Neural cell (in vitro differentiated cells): ENCODE measurements at regions not wholly inside any gene's neighbourhood (a gene's known extent, or its start where the extent isn't known, plus 50 kb on each side); places are given as distances from the start of the nearest gene placed in this dataset.

ENCODE experiments used
- H2AFZ ChIP-seq: fragments of 200-600, 300-800 bp; sonication (generic), shearing (Covaris generic); 2 replicates; pipeline ENCODE4 v1.6.0; 2014; ENCODE audit warnings: low read depth, mild to moderate bottlenecking, antibody characterized with exemption, low read length, moderate library complexity
- H3F3A ChIP-seq: fragments of 200-600 bp; shearing (Covaris generic); 2 replicates; pipeline ENCODE4 v1.6.1; 2016; ENCODE audit warnings: mild to moderate bottlenecking, moderate library complexity, mixed read lengths, antibody characterized with exemption, low read length; ENCODE audit not compliant: insufficient read depth, poor library complexity, severe bottlenecking
- H3K27ac ChIP-seq: fragments of 200-600, 300-800 bp; sonication (generic), shearing (Covaris generic); 2 replicates; pipeline ENCODE4 v1.5.1; 2014; ENCODE audit warnings: mild to moderate bottlenecking, low read length, moderate library complexity
- H3K27me3 ChIP-seq: fragments of 300-800, 200-600 bp; sonication (generic), shearing (Covaris generic); 2 replicates; pipeline ENCODE4 v1.6.0; 2014; ENCODE audit warnings: mild to moderate bottlenecking, low read depth, low read length, moderate library complexity; ENCODE audit not compliant: insufficient read depth
- H3K36me3 ChIP-seq: fragments of 300-800, 200-600 bp; sonication (generic), shearing (Covaris generic); 2 replicates; pipeline ENCODE4 v1.5.1; 2014; ENCODE audit warnings: mild to moderate bottlenecking, antibody characterized with exemption, low read length, moderate library complexity; ENCODE audit not compliant: insufficient read depth
- H3K4me2 ChIP-seq: fragments of 300-800, 200-600 bp; sonication (generic), shearing (Covaris generic); 2 replicates; pipeline ENCODE4 v1.6.0; 2014; ENCODE audit warnings: mild to moderate bottlenecking, low read length
- H3K4me3 ChIP-seq: fragments of 300-800, 200-600 bp; sonication (generic), shearing (Covaris generic); 2 replicates; pipeline ENCODE4 v1.5.1; 2014; ENCODE audit warnings: mild to moderate bottlenecking, low read length, moderate library complexity
- H3K79me2 ChIP-seq: fragments of 200-600 bp; shearing (Covaris generic); replicated peaks from 2 replicates; pipeline ENCODE4 v1.6.0; 2014; ENCODE audit warnings: mild to moderate bottlenecking, low read length, moderate library complexity; ENCODE audit not compliant: insufficient read depth
- H3K9ac ChIP-seq: fragments of 300-800, 200-600 bp; sonication (generic), shearing (Covaris generic); 2 replicates; pipeline ENCODE4 v1.6.1; 2016; ENCODE audit warnings: mild to moderate bottlenecking, low read length, mixed read lengths
- H3K9me2 ChIP-seq: fragments of 200-600 bp; shearing (Covaris generic); 2 replicates; pipeline ENCODE4 v1.6.1; 2016; ENCODE audit warnings: mild to moderate bottlenecking, low read length, mixed read lengths; ENCODE audit not compliant: insufficient read depth
- H3K9me3 ChIP-seq: fragments of 200-600, 300-800 bp; sonication (generic), shearing (Covaris generic); 2 replicates; pipeline ENCODE4 v1.6.1; 2016; ENCODE audit warnings: mild to moderate bottlenecking, mixed run types, low read length, moderate library complexity, mixed read lengths
- H4K20me1 ChIP-seq: fragments of 200-600 bp; shearing (Covaris generic); 2 replicates; pipeline ENCODE4 v1.6.1; 2016; ENCODE audit warnings: mild to moderate bottlenecking, mixed run types; ENCODE audit not compliant: insufficient read depth
- EP300 ChIP-seq: fragments of 450-650 bp; conservative IDR thresholded peaks from 2 replicates; pipeline ENCODE4 v1.6.1; 2014; ENCODE audit warnings: antibody characterized with exemption, mild to moderate bottlenecking, moderate library complexity; ENCODE audit not compliant: poor library complexity, severe bottlenecking
- EZH2 ChIP-seq: fragments of 200-600, 300-800 bp; shearing (Covaris generic), sonication (generic); IDR thresholded peaks from 2 replicates; pipeline ENCODE4 v1.6.1; 2014; ENCODE audit warnings: antibody characterized with exemption, low read length, borderline replicate concordance, mild to moderate bottlenecking; ENCODE audit not compliant: insufficient read depth, poor library complexity, severe bottlenecking
- MXI1 ChIP-seq: fragments of 450-650 bp; conservative IDR thresholded peaks from 2 replicates; pipeline ENCODE4 v1.6.1; 2014; ENCODE audit warnings: antibody characterized with exemption, mild to moderate bottlenecking; ENCODE audit not compliant: poor library complexity, severe bottlenecking
- POLR2AphosphoS5 ChIP-seq: IDR thresholded peaks from 2 replicates; pipeline ENCODE4 v1.6.1; 2012
- RAD21 ChIP-seq: fragments of 450-650 bp; conservative IDR thresholded peaks from 2 replicates; pipeline ENCODE4 v1.6.1; 2014; ENCODE audit warnings: antibody characterized with exemption, mild to moderate bottlenecking, moderate library complexity
- SMC3 ChIP-seq: fragments of 450-650 bp; conservative IDR thresholded peaks from 2 replicates; pipeline ENCODE4 v1.6.1; 2014; ENCODE audit warnings: antibody characterized with exemption, mild to moderate bottlenecking, moderate library complexity; ENCODE audit not compliant: poor library complexity
- TAF1 ChIP-seq: IDR thresholded peaks from 2 replicates; pipeline ENCODE4 v1.6.1; 2012; ENCODE audit warnings: low read depth
- TF ChIP-seq, protein P1 (sequence below): IDR thresholded peaks from 2 replicates; pipeline ENCODE4 v1.6.1; 2012; ENCODE audit warnings: borderline replicate concordance
- TF ChIP-seq, protein P2 (sequence below): fragments of 450-650 bp; IDR thresholded peaks from 2 replicates; pipeline ENCODE4 v1.5.1; 2014; ENCODE audit warnings: antibody characterized with exemption, mild to moderate bottlenecking, moderate library complexity; ENCODE audit not compliant: poor library complexity, severe bottlenecking

DNA sequence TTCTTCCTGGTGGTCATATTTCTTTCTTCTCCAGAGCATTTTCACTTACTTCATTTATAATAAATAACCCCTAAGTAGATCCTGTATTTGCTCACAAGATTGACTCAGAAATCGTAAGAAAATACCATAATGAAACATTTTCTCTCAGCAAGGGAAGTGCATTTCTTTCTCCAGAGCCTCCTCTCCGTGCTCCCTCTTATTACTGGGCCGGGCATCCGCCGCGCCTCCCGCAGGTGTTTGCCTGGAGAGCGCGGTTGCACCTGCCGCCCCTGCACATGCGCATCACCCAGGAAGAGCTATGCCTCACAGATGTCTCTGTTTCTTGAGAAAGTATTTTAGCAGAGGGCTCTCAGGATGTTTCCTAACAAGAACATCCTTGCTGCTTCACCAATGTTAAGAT is 509.2 kb downstream of the TCERG1L start:
- Histone ChIP-seq H3K9ac (no peak overlapping the region), H3K27ac (no peak overlapping the region), H4K20me1 (no peaks in the 10 kb centered on the region), H3K79me2 (no peaks in the 10 kb centered on the region), H3K9me3 (no peaks in the 10 kb centered on the region), H3K4me2 (no peak overlapping the region), H3K36me3 (no peaks in the 10 kb centered on the region), H3K27me3 (no peaks in the 10 kb centered on the region), H2AFZ (no peak overlapping the region), H3F3A (no peaks in the 10 kb centered on the region), H3K4me3 (no peak overlapping the region), H3K9me2 (no peaks in the 10 kb centered on the region)
- TF ChIP-seq POLR2AphosphoS5 (no peak), TAF1 (no peak), RAD21 (no peak), SMC3 (no peak), MXI1 (no peak), EP300 (no peak)
- TF ChIP-seq, protein P1, sequence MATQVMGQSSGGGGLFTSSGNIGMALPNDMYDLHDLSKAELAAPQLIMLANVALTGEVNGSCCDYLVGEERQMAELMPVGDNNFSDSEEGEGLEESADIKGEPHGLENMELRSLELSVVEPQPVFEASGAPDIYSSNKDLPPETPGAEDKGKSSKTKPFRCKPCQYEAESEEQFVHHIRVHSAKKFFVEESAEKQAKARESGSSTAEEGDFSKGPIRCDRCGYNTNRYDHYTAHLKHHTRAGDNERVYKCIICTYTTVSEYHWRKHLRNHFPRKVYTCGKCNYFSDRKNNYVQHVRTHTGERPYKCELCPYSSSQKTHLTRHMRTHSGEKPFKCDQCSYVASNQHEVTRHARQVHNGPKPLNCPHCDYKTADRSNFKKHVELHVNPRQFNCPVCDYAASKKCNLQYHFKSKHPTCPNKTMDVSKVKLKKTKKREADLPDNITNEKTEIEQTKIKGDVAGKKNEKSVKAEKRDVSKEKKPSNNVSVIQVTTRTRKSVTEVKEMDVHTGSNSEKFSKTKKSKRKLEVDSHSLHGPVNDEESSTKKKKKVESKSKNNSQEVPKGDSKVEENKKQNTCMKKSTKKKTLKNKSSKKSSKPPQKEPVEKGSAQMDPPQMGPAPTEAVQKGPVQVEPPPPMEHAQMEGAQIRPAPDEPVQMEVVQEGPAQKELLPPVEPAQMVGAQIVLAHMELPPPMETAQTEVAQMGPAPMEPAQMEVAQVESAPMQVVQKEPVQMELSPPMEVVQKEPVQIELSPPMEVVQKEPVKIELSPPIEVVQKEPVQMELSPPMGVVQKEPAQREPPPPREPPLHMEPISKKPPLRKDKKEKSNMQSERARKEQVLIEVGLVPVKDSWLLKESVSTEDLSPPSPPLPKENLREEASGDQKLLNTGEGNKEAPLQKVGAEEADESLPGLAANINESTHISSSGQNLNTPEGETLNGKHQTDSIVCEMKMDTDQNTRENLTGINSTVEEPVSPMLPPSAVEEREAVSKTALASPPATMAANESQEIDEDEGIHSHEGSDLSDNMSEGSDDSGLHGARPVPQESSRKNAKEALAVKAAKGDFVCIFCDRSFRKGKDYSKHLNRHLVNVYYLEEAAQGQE: no peak
- TF ChIP-seq, protein P2, sequence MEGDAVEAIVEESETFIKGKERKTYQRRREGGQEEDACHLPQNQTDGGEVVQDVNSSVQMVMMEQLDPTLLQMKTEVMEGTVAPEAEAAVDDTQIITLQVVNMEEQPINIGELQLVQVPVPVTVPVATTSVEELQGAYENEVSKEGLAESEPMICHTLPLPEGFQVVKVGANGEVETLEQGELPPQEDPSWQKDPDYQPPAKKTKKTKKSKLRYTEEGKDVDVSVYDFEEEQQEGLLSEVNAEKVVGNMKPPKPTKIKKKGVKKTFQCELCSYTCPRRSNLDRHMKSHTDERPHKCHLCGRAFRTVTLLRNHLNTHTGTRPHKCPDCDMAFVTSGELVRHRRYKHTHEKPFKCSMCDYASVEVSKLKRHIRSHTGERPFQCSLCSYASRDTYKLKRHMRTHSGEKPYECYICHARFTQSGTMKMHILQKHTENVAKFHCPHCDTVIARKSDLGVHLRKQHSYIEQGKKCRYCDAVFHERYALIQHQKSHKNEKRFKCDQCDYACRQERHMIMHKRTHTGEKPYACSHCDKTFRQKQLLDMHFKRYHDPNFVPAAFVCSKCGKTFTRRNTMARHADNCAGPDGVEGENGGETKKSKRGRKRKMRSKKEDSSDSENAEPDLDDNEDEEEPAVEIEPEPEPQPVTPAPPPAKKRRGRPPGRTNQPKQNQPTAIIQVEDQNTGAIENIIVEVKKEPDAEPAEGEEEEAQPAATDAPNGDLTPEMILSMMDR: no peak

DNA sequence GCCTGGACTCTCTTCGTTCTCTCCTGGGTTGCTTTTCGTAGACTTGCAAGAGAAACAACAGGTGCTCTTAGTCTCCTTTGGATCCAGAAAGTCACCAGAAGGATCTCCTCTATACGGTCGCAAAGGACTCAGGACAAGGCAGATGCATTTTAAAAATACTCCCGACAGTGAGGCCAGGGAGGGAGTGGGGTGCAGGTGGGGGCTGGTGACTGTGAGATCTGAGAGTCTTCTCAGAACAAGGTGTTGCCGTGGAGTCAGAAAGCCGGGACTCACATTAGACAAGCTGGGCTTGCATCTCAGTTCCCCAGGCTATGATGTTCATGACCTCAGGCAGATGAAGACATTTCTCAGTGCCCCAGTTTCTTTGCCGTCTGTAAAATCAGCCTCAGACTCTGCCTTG is 507.2 kb downstream of the TCERG1L start:
- Histone ChIP-seq H2AFZ (no peak overlapping the region), H3K27me3 (no peaks in the 10 kb centered on the region), H3K9me2 (no peaks in the 10 kb centered on the region), H3K36me3 (no peaks in the 10 kb centered on the region), H3F3A (no peaks in the 10 kb centered on the region), H3K9me3 (no peaks in the 10 kb centered on the region), H3K9ac (no peak overlapping the region), H3K4me2 (no peak overlapping the region), H3K27ac (no peak overlapping the region), H3K4me3 (no peak overlapping the region), H4K20me1 (no peaks in the 10 kb centered on the region), H3K79me2 (no peaks in the 10 kb centered on the region)
- TF ChIP-seq TAF1 (no peak), MXI1 (no peak), EZH2 (no peak), POLR2AphosphoS5 (no peak), EP300 (no peak), RAD21 (no peak), SMC3 (no peak)
- TF ChIP-seq, protein P1: no peak
- TF ChIP-seq, protein P2: no peak
